HG02571 (cell line): ENCODE measurements at regions not wholly inside any gene's neighbourhood (a gene's known extent, or its start where the extent isn't known, plus 50 kb on each side); places are given as distances from the start of the nearest gene placed in this dataset.
"Not testable (repeated sequence)": the region's sequence is repeated elsewhere in the genome, so short reads cannot be mapped to it uniquely, and the experiment has no call there.

Source experiments
- ATAC-seq: cut with Tn5 transposase; IDR thresholded peaks from one replicate; pipeline ENCODE4 v1.9.1; 2021; ENCODE audit warnings: mild to moderate bottlenecking, moderate library complexity; ENCODE audit not compliant: unreplicated experiment

GRCh38 chr16:29297809-29298177 is 108.7 kb downstream of the NPIPB11 start:
- not testable (repeated sequence) for ATAC-seq

GRCh38 chr16:29297144-29297808 is 109.2 kb downstream of the NPIPB11 start:
- ATAC-seq = not testable (repeated sequence)

- ATAC-seq = not testable (repeated sequence)
These were observed 110.3 kb downstream of the NPIPB11 start for GRCh38 chr16:29296176-29296575.

GRCh38 chr16:29294951-29295795 is 111.3 kb downstream of the NPIPB11 start:
- not testable (repeated sequence) for ATAC-seq

- ATAC-seq = not testable (repeated sequence)
These were observed 112.0 kb downstream of the NPIPB11 start for GRCh38 chr16:29294400-29294933.

- not testable (repeated sequence) for ATAC-seq
These were observed 113.0 kb downstream of the NPIPB11 start for GRCh38 chr16:29293545-29293944.

- not testable (repeated sequence) for ATAC-seq
These were observed 113.5 kb downstream of the NPIPB11 start for GRCh38 chr16:29292952-29293471.

GRCh38 chr16:29291329-29292271 is 114.9 kb downstream of the NPIPB11 start:
- ATAC-seq = not testable (repeated sequence)

- peak; percentile 70 for ATAC-seq
These were observed 115.8 kb downstream of the NPIPB11 start for GRCh38 chr16:29290631-29291247.

- not testable (repeated sequence) for ATAC-seq
These were observed 116.8 kb downstream of the NPIPB11 start for GRCh38 chr16:29289516-29290239.

GRCh38 chr16:29288711-29289474 is 117.6 kb downstream of the NPIPB11 start:
- ATAC-seq = not testable (repeated sequence)

GRCh38 chr16:29287871-29288535 is 118.5 kb downstream of the NPIPB11 start:
- not testable (repeated sequence) for ATAC-seq

GRCh38 chr16:29287246-29287645 is 119.3 kb downstream of the NPIPB11 start:
- not testable (repeated sequence) for ATAC-seq

- not testable (repeated sequence) for ATAC-seq
These were observed 119.7 kb downstream of the NPIPB11 start for GRCh38 chr16:29286796-29287195.

- ATAC-seq = not testable (repeated sequence)
These were observed 120.3 kb downstream of the NPIPB11 start for GRCh38 chr16:29286161-29286560.

GRCh38 chr16:29285151-29285885 is 121.2 kb downstream of the NPIPB11 start:
- not testable (repeated sequence) for ATAC-seq

GRCh38 chr16:29284723-29285122 is 121.8 kb downstream of the NPIPB11 start:
- not testable (repeated sequence) for ATAC-seq
